ENCODE measurements at regions not wholly inside any gene's neighbourhood (a gene's known extent, or its start where the extent isn't known, plus 50 kb on each side); places are given as distances from the start of the nearest gene placed in this dataset.

DNA sequence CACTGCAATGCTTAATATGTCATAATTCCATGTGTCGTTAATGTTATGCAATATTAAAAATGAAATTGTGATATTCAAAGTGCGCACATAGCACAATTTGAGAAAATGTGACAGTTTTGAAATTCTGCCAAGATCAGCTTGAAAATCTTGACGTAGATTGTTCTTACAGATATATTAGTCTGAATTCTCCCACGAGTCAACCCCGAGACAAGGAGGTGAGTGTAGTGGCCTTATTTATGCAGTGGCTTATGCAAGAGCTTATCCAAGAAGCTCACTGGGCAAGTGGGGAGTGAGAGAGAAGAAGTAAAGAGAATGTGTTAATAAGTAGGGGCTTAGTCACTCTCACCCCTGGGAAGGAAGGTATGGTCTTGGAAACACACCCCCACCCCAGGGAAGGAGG is 286.1 kb upstream of the STS start:
- H3K27ac ChIP-seq (ENCODE audit: low read depth, low read length), result no peak overlapping the region
- H3K4me3 ChIP-seq (ENCODE audit: insufficient read depth, low read length), result no peak overlapping the region
- H4K20me1 ChIP-seq (ENCODE audit: insufficient read depth, low read length), result no peaks in the 10 kb centered on the region
- no peaks in the 10 kb centered on the region for H3K79me2 ChIP-seq (ENCODE audit: insufficient read depth, low read length)
- no peaks in the 10 kb centered on the region for H3K9me3 ChIP-seq (ENCODE audit: low read depth, low read length)
- no peaks in the 10 kb centered on the region for H3K27me3 ChIP-seq (ENCODE audit: insufficient read depth, low read length)
- no peaks in the 10 kb centered on the region for H3K4me1 ChIP-seq (ENCODE audit: insufficient read depth, low read length)
- H2AFZ ChIP-seq (ENCODE audit: low read length), result no peak overlapping the region
- DNase-seq (ENCODE audit: insufficient read length, low spot score, missing footprints), result no peak
- no peaks in the 10 kb centered on the region for H3K36me3 ChIP-seq (ENCODE audit: insufficient read depth, low read length)
- no peak overlapping the region for H3K4me2 ChIP-seq (ENCODE audit: insufficient read depth, low read length)
- TF ChIP-seq, protein P1, sequence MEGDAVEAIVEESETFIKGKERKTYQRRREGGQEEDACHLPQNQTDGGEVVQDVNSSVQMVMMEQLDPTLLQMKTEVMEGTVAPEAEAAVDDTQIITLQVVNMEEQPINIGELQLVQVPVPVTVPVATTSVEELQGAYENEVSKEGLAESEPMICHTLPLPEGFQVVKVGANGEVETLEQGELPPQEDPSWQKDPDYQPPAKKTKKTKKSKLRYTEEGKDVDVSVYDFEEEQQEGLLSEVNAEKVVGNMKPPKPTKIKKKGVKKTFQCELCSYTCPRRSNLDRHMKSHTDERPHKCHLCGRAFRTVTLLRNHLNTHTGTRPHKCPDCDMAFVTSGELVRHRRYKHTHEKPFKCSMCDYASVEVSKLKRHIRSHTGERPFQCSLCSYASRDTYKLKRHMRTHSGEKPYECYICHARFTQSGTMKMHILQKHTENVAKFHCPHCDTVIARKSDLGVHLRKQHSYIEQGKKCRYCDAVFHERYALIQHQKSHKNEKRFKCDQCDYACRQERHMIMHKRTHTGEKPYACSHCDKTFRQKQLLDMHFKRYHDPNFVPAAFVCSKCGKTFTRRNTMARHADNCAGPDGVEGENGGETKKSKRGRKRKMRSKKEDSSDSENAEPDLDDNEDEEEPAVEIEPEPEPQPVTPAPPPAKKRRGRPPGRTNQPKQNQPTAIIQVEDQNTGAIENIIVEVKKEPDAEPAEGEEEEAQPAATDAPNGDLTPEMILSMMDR (IDR thresholded peaks at IDR 0.05; ENCODE audit: extremely low read depth, low read depth, low read length), result no peak

DNA sequence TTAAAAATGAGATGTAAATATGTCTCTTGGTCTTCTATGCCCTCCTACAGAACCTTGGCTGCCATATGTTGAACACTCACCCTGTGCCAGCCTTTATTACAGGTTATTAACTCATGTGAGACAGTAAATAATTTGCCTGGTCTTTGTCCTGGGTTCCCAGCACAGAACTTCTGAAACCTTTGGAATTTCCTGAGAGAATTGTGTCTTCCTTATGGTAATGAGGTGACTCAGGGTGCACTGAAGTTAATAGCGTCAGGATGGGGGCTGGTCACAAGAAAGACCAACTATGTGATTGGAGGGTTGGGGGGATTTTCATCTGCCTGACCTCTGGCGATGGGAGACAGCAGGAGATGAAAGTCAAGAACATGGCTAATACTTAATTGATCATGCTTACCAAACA is 289.8 kb upstream of the STS start:
- H3K27me3 ChIP-seq (ENCODE audit: insufficient read depth, low read length), result no peaks in the 10 kb centered on the region
- TF ChIP-seq, protein P1 (IDR thresholded peaks at IDR 0.05; ENCODE audit: extremely low read depth, low read depth, low read length), result no peak
- H3K79me2 ChIP-seq (ENCODE audit: insufficient read depth, low read length), result no peaks in the 10 kb centered on the region
- no peak overlapping the region for H3K27ac ChIP-seq (ENCODE audit: low read depth, low read length)
- no peak overlapping the region for H3K4me3 ChIP-seq (ENCODE audit: insufficient read depth, low read length)
- H3K4me1 ChIP-seq (ENCODE audit: insufficient read depth, low read length), result no peaks in the 10 kb centered on the region
- H3K4me2 ChIP-seq (ENCODE audit: insufficient read depth, low read length), result no peak overlapping the region
- no peak for DNase-seq (ENCODE audit: insufficient read length, low spot score, missing footprints)
- H2AFZ ChIP-seq (ENCODE audit: low read length), result no peak overlapping the region
- no peaks in the 10 kb centered on the region for H3K9me3 ChIP-seq (ENCODE audit: low read depth, low read length)
- no peaks in the 10 kb centered on the region for H3K36me3 ChIP-seq (ENCODE audit: insufficient read depth, low read length)
- H4K20me1 ChIP-seq (ENCODE audit: insufficient read depth, low read length), result no peaks in the 10 kb centered on the region

DNA sequence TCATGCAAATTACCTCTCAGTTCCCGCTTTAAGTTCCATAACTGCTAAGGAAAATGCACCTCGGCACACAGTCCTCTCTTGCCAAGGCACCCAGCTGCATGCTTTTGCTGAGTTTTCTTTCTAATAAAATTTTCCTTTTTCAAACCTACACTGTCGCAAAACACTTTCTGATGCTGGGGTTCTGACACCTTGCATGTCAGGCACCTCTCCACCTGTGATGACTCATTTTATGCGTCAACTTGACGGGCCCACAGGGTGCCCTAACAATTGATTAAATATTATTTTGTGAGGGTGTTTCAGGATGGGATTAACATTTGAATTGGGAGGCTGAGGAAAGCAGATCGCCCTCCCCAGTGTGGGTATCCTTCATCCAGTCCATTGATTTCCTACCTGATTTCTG is 291.0 kb upstream of the STS start:
- Histone ChIP-seq H4K20me1 (ENCODE audit: insufficient read depth, low read length) (no peaks in the 10 kb centered on the region), H3K9me3 (ENCODE audit: low read depth, low read length) (no peaks in the 10 kb centered on the region), H3K4me3 (ENCODE audit: insufficient read depth, low read length) (no peak overlapping the region), H3K4me1 (ENCODE audit: insufficient read depth, low read length) (no peaks in the 10 kb centered on the region), H3K36me3 (ENCODE audit: insufficient read depth, low read length) (no peaks in the 10 kb centered on the region), H3K27me3 (ENCODE audit: insufficient read depth, low read length) (no peaks in the 10 kb centered on the region), H3K27ac (ENCODE audit: low read depth, low read length) (no peak overlapping the region), H3K79me2 (ENCODE audit: insufficient read depth, low read length) (no peaks in the 10 kb centered on the region), H2AFZ (ENCODE audit: low read length) (no peak overlapping the region), H3K4me2 (ENCODE audit: insufficient read depth, low read length) (no peak overlapping the region)
- no peak for DNase-seq (ENCODE audit: insufficient read length, low spot score, missing footprints)
- TF ChIP-seq, protein P1 (IDR thresholded peaks at IDR 0.05; ENCODE audit: extremely low read depth, low read depth, low read length), result no peak

DNA sequence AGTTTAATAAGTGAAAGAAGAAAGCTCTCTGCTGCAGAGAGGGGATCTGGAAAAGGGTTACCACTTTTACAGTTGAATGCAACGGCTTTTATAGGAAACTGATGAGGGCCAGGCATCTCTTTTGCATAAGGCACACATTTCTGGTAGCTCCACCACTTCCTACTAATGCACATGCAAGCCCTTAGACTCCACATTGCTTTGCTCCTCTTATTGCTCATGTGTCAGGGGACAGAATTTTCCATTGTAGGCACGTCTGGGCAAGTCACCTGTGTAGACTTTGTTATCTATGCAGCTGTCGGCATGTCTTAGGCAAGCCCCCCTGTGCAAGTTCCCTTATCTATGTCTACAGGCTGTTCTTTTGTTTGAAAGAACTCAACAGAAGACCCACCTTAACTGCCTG is 294.6 kb upstream of the STS start:
- Histone ChIP-seq H3K27ac (ENCODE audit: low read depth, low read length) (no peak overlapping the region), H3K79me2 (ENCODE audit: insufficient read depth, low read length) (no peaks in the 10 kb centered on the region), H3K4me3 (ENCODE audit: insufficient read depth, low read length) (no peak overlapping the region), H4K20me1 (ENCODE audit: insufficient read depth, low read length) (no peaks in the 10 kb centered on the region), H3K4me2 (ENCODE audit: insufficient read depth, low read length) (no peak overlapping the region), H3K36me3 (ENCODE audit: insufficient read depth, low read length) (no peaks in the 10 kb centered on the region), H3K4me1 (ENCODE audit: insufficient read depth, low read length) (no peaks in the 10 kb centered on the region), H2AFZ (ENCODE audit: low read length) (no peak overlapping the region), H3K9me3 (ENCODE audit: low read depth, low read length) (no peaks in the 10 kb centered on the region), H3K27me3 (ENCODE audit: insufficient read depth, low read length) (no peaks in the 10 kb centered on the region)
- TF ChIP-seq, protein P1 (IDR thresholded peaks at IDR 0.05; ENCODE audit: extremely low read depth, low read depth, low read length), result no peak
- no peak for DNase-seq (ENCODE audit: insufficient read length, low spot score, missing footprints)

Data from osteoblast (primary cell).